ENCODE measurements at regions not wholly inside any gene's neighbourhood (a gene's known extent, or its start where the extent isn't known, plus 50 kb on each side); places are given as distances from the start of the nearest gene placed in this dataset.

GRCh38 chr1:39150779-39151178, 53.7 kb upstream of the MACF1 start:
- DNase-seq (ENCODE audit: low read depth in 2 of 2), result no peak
- no peak overlapping the region for H3K4me3 ChIP-seq (replicated peaks in 1 of 2; ENCODE audit: low read depth in 2 of 2, low read length in 2 of 2)
- no peak for TF ChIP-seq CTCF (IDR thresholded peaks at IDR 0.05; ENCODE audit: low read depth, low read length)

GRCh38 chr1:39151267-39151666, 53.2 kb upstream of the MACF1 start:
- DNase-seq (ENCODE audit: low read depth in 2 of 2), result no peak
- no peak overlapping the region for H3K4me3 ChIP-seq (replicated peaks in 1 of 2; ENCODE audit: low read depth in 2 of 2, low read length in 2 of 2)
- TF ChIP-seq CTCF (IDR thresholded peaks at IDR 0.05; ENCODE audit: low read depth, low read length), result no peak

GRCh38 chr1:39152923-39153322, 51.6 kb upstream of the MACF1 start:
- DNase-seq (ENCODE audit: low read depth in 2 of 2), result no peak
- H3K4me3 ChIP-seq (replicated peaks in 1 of 2; ENCODE audit: low read depth in 2 of 2, low read length in 2 of 2), result no peak overlapping the region
- TF ChIP-seq CTCF (IDR thresholded peaks at IDR 0.05; ENCODE audit: low read depth, low read length), result no peak

DNA sequence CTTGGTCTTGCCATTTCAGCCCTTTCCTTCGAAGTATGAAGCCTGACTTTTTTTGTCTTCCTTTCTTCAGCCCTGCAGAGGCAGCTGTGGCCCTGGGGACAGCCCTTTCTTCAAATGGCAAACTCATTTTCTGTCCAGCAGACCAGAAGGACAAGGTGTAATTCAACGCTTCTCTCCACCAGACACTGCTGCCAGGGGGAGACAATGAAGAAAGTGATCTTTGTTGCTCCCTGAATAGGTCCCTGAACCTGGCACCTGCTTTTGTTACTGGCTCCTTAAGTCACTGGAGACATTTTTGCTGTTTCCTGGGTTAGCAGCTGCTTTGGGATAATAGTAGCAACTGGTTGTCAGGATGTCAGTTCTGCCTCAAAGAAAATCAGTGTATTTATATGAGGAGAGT, 50.8 kb upstream of the MACF1 start:
- no peak for DNase-seq (ENCODE audit: low read depth in 2 of 2)
- H3K4me3 ChIP-seq (replicated peaks in 1 of 2; ENCODE audit: low read depth in 2 of 2, low read length in 2 of 2), result no peak overlapping the region
- no peak for TF ChIP-seq CTCF (IDR thresholded peaks at IDR 0.05; ENCODE audit: low read depth, low read length)

DNA sequence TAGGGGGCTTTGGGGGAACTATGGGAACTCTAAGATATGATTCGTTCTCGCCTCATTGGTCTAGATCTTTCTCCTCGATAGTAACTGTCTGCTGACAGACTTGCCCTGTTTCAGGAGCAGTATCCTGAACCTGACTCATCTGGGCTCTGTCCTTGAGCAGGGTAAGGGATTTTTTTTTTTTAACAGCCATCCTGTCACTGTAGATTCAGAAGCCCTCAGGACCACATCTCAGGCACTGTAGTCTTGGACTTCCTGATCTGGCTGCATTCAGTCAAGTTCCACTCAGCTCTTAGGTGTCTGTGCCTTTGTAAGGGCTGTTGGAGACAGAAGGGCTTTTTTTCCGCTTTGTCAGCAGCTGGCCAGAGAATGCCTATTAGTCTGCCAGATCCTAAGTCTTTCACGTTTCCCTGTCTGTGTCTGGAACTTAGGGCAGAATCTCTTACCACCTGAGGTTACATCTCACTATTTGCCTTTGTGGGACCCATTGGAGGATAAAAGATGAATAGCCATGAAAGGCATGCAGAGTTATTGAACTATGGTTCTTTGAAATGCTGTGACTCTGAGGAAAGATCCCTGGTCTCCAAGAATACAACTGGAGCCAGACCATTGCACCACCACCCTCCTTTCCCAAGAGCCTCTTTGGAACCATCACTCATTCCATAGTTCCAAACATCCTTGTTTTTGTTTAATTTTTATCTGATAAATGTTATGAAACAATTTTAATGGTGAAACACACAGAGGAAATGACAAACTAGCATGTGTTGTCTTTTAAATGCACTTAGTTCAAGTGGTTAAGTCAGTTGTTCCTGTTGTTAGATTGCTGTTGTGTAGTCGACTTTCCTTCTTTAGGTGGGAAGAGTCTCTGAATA, 49.7 kb upstream of the MACF1 start:
- DNase-seq (ENCODE audit: low read depth in 2 of 2), result peak; percentile 90 to 94
- no peak for TF ChIP-seq CTCF (IDR thresholded peaks at IDR 0.05; ENCODE audit: low read depth, low read length)
- H3K4me3 ChIP-seq (replicated peaks in 1 of 2; ENCODE audit: low read depth in 2 of 2, low read length in 2 of 2), result no peak overlapping the region

Data from cardiac fibroblast (primary cell).